Activated B cell treated with CpG ODN at 0.5 μM for 24 hours (primary cell): ENCODE measurements at regions not wholly inside any gene's neighbourhood (a gene's known extent, or its start where the extent isn't known, plus 50 kb on each side); places are given as distances from the start of the nearest gene placed in this dataset.

Experiments
- ATAC-seq: fragments of 200-7000 bp; cut with Tn5 transposase; one replicate; pipeline ENCODE4 v1.10.0; 2021; ENCODE audit warnings: low read depth, mild to moderate bottlenecking, moderate library complexity
- CTCF ChIA-PET: fragments of 350-600 bp; sonication (Branson Sonifier 250); formaldehyde crosslinking; loops from one replicate; lab custom pipeline; 2021; ENCODE audit warnings: antibody characterized with exemption; lab: Charles Lee
- POLR2A ChIA-PET: fragments of 350-600 bp; sonication (Branson Sonifier 250); formaldehyde crosslinking; loops from one replicate; lab custom pipeline; 2021; ENCODE audit warnings: antibody characterized with exemption; lab: Charles Lee
- DNase-seq: peaks from one replicate; pipeline ENCODE4 v3.0.0; 2022
- H3K27ac Mint-ChIP-seq: one replicate; pipeline ENCODE4 v1.8.0; 2020; ENCODE audit warnings: mixed read lengths
- H3K27me3 Mint-ChIP-seq: one replicate; pipeline ENCODE4 v1.8.0; 2021; ENCODE audit warnings: mixed read lengths
- H3K36me3 Mint-ChIP-seq: one replicate; pipeline ENCODE4 v1.8.0; 2021; ENCODE audit warnings: low read depth, mixed read lengths
- H3K4me1 Mint-ChIP-seq: one replicate; pipeline ENCODE4 v1.8.0; 2021; ENCODE audit warnings: mixed read lengths
- H3K4me3 Mint-ChIP-seq: one replicate; pipeline ENCODE4 v1.8.0; 2020; ENCODE audit warnings: mild to moderate bottlenecking, mixed read lengths
- H3K9me3 Mint-ChIP-seq: one replicate; pipeline ENCODE4 v1.8.0; 2020; ENCODE audit warnings: mixed read lengths
- CTCF ChIP-seq: fragments of 200-600 bp; IDR thresholded peaks from one replicate; pipeline ENCODE4 v1.8.0; 2022; ENCODE audit warnings: antibody characterized with exemption, mild to moderate bottlenecking
- intact Hi-C: fragments of 100-400 bp; cut with micrococcal nuclease; formaldehyde crosslinking; loops from one replicate; pipeline ENCODE4 v1.15.1; 2024

- Mint-ChIP-seq H3K4me1 (peaks cover 79% of the 10 kb centered on the region), H3K9me3 (peaks cover 6% of the 10 kb centered on the region), H3K27ac (no peak overlapping the region), H3K27me3 (no peaks in the 10 kb centered on the region), H3K4me3 (no peak overlapping the region), H3K36me3 (no peaks in the 10 kb centered on the region)
- POLR2A ChIA-PET, result interaction anchor here (0.6 to 0.7 kb wide), 2 partner anchors 9 to 90 kb away, joined by 4 read pairs; no protein-coding TSS in a partner anchor
- TF ChIP-seq CTCF, result no peak
- ATAC-seq (peak; percentile 61), DNase-seq (no peak)
- intact Hi-C loops, result no loop called here
- CTCF ChIA-PET, result no interaction called here
Observed at GRCh38 chr18:32875625-32876024, 102.8 kb upstream of the KLHL14 start.

- no peak for TF ChIP-seq CTCF
- ATAC-seq (no peak), DNase-seq (no peak)
- H3K27me3 Mint-ChIP-seq, result no peaks in the 10 kb centered on the region
- H3K27ac Mint-ChIP-seq, result peak overlapping the region; percentile 62
- ChIA-PET CTCF (no interaction called here), POLR2A (interaction anchor here (0.6 to 6.0 kb wide), 3 partner anchors 8 to 101 kb away, joined by 3 to 44 read pairs (median 5); no protein-coding TSS in a partner anchor)
- H3K9me3 Mint-ChIP-seq, result peaks cover 6% of the 10 kb centered on the region
- H3K4me3 Mint-ChIP-seq, result no peak overlapping the region
- no peaks in the 10 kb centered on the region for H3K36me3 Mint-ChIP-seq
- intact Hi-C loops, result no loop called here
- H3K4me1 Mint-ChIP-seq, result peaks cover 91% of the 10 kb centered on the region
Observed at GRCh38 chr18:32871786-32872185, 99.0 kb upstream of the KLHL14 start.

GRCh38 chr18:32870611-32871010 lies 97.8 kb upstream of the KLHL14 start:
- no peak overlapping the region for H3K4me3 Mint-ChIP-seq
- no peak for ATAC-seq
- no peak for TF ChIP-seq CTCF
- ChIA-PET POLR2A (interaction anchor here (6.0 kb wide), 1 partner anchor 9 kb away, joined by 44 read pairs; no protein-coding TSS in a partner anchor), CTCF (interaction anchor here (0.6 kb wide), 1 partner anchor 19 kb away, joined by 3 read pairs; no protein-coding TSS in a partner anchor)
- peak overlapping the region; percentile 95 for H3K27ac Mint-ChIP-seq
- H3K4me1 Mint-ChIP-seq, result peaks cover 92% of the 10 kb centered on the region
- H3K27me3 Mint-ChIP-seq, result no peaks in the 10 kb centered on the region
- no peak for DNase-seq
- intact Hi-C loops, result no loop called here
- peaks cover 6% of the 10 kb centered on the region for H3K9me3 Mint-ChIP-seq
- no peaks in the 10 kb centered on the region for H3K36me3 Mint-ChIP-seq

- TF ChIP-seq CTCF, result no peak
- peak overlapping the region; percentile 72 for H3K4me3 Mint-ChIP-seq
- ChIA-PET CTCF (interaction anchor here (1.0 to 2.5 kb wide), 6 partner anchors 11 to 154 kb away, joined by 3 to 13 read pairs (median 4); partner anchors contain the start of gene KLHL14), POLR2A (interaction anchor here (0.6 to 6.0 kb wide), 8 partner anchors 11 to 124 kb away, joined by 3 to 87 read pairs (median 8); partner anchors contain the start of gene KLHL14)
- ATAC-seq (peak; percentile 62), DNase-seq (no peak)
- no peaks in the 10 kb centered on the region for H3K9me3 Mint-ChIP-seq
- no peaks in the 10 kb centered on the region for H3K36me3 Mint-ChIP-seq
- H3K4me1 Mint-ChIP-seq, result peaks cover 90% of the 10 kb centered on the region
- no peaks in the 10 kb centered on the region for H3K27me3 Mint-ChIP-seq
- H3K27ac Mint-ChIP-seq, result peak overlapping the region; percentile 95
- intact Hi-C loops, result loop anchor here (5.0 kb wide), 1 partner anchor 34 kb away; no protein-coding TSS in a partner anchor
Observed at GRCh38 chr18:32868406-32868805, 95.6 kb upstream of the KLHL14 start.

GRCh38 chr18:32867936-32868335 lies 95.1 kb upstream of the KLHL14 start:
- no peak for TF ChIP-seq CTCF
- POLR2A ChIA-PET, result interaction anchor here (0.6 to 6.0 kb wide), 8 partner anchors 12 to 123 kb away, joined by 3 to 87 read pairs (median 8); partner anchors contain the start of gene KLHL14
- intact Hi-C loops, result loop anchor here (1.0 to 5.0 kb wide), 5 partner anchors 16 to 95 kb away; partner anchors contain the start of gene KLHL14
- ATAC-seq (no peak), DNase-seq (no peak)
- Mint-ChIP-seq H3K27me3 (no peaks in the 10 kb centered on the region), H3K4me1 (peaks cover 86% of the 10 kb centered on the region), H3K4me3 (peak overlapping the region; percentile 72), H3K9me3 (no peaks in the 10 kb centered on the region), H3K36me3 (no peaks in the 10 kb centered on the region), H3K27ac (peak overlapping the region; percentile 95)
- CTCF ChIA-PET, result interaction anchor here (1.0 to 2.5 kb wide), 5 partner anchors 12 to 153 kb away, joined by 3 to 13 read pairs (median 4); no protein-coding TSS in a partner anchor
